HG03196 (cell line): ENCODE measurements at regions not wholly inside any gene's neighbourhood (a gene's known extent, or its start where the extent isn't known, plus 50 kb on each side); places are given as distances from the start of the nearest gene placed in this dataset.
"Not testable (repeated sequence)": the region's sequence is repeated elsewhere in the genome, so short reads cannot be mapped to it uniquely, and the experiment has no call there.

Source experiments
- ATAC-seq: cut with Tn5 transposase; IDR thresholded peaks from one replicate; pipeline ENCODE4 v1.9.1; 2021; ENCODE audit not compliant: unreplicated experiment

GRCh38 chr14:24744641-24745040, 110.7 kb upstream of the GZMB start:
- ATAC-seq: no peak

- no peak for ATAC-seq
Observed at GRCh38 chr14:24741871-24742270, 107.9 kb upstream of the GZMB start.

GRCh38 chr14:24735984-24736630, 102.1 kb upstream of the GZMB start:
- ATAC-seq: no peak

DNA sequence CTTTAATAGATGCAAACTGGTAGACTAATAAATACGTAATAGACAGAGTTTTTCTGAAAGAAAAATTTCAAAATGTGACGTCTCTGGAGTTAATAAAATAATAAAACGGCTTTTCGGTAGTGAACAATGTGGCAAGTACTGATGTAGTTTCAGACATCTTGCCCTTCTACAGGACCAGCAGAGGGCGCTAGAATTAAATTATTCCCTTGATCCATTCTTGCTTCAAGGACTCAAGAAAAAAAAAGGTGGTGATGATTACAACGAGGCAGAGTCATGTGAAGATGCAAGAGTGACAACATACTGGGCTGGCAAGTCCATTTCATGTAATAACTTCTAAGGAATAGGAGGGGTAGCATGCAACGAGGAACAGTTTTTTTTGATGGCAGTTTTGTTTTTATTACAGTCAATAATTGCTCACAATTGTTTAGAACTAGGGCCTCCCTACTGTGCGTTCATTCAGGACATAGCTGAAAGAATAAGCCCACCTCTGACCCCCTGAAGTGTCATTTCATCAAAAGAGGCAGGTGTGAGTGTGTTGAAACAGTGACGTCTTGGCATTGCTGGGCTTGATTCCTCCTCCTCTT, 101.0 kb upstream of the GZMB start:
- ATAC-seq: no peak

DNA sequence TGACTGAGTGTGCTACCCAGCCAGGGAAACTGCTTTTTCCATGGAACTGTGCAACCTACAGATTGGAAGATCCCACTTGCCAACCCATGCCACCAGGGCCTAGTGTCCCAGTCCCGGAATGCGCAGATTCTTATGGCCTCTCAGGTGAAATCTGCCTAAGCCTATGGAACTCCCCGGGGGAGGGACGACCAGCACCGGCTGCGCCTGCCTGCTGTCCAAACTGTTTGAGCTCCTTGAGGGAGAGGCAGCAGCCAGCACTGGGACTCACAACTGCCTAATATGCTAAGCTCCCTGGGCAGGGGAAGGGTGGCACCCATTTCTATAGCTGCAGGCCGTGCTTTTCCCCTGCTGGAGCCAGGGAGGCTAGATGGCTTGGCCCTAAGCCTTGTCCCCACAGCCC, 92.5 kb upstream of the GZMB start:
- ATAC-seq: no peak

DNA sequence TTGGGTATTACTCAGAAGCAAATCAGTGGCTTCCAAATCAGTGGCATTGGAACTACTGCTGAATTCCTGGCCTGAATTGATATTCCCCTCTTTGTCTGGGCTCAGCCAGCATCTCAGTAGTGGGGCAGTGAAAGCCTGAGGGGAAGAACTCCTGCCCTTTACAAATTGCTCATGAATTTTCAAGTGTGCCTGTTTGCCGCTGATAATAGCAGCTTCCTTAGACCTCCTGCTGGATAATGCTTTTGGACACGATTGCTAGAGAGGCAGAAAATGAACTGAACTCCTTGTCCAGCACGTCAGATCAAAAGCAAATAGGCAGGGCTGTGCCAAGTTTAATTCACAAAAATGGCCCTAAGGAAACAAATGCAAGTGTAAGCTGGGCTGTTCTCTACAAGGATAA, 91.3 kb upstream of the GZMB start:
- ATAC-seq: no peak

DNA sequence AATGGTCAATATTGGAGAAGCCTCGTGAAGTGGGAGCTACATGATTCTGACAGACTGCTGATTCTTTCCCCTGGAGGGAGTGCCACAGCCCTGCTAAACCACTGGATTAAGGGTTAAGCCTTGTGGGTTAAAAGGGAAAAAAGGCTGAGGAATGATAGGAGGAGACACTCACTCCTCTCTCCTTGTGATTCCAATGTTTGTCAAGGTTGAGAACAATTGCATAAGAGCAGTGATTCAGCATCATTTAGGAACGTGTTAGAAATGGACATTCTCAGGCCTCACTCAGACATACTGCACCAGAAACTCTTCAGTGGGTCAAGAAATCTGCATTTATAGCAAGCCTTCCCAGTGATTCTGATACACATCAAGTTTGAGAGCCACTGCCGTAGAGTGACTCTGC, 87.8 kb upstream of the GZMB start:
- no peak for ATAC-seq

- ATAC-seq: no peak
Observed at GRCh38 chr14:24715239-24715638, 81.2 kb upstream of the GZMB start.

DNA sequence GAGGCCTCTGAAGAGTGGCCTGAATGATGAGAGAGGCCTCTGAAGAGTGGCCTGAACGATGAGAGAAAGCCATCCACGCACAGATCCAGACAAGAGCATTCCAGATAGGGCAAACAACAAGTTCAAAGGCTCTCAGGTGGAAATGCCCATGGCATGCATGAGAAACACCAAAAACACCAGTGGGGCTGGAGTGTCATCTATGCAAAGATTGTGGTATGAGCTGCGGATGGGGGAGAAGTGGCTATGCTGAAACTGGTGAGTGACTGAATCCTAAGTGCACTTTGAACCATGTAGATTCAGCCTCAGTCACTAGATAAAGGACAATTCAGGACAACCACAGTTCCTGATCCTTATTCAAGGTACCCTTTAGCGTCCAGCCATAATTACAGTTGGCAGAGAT, 79.4 kb upstream of the GZMB start:
- ATAC-seq: no peak

DNA sequence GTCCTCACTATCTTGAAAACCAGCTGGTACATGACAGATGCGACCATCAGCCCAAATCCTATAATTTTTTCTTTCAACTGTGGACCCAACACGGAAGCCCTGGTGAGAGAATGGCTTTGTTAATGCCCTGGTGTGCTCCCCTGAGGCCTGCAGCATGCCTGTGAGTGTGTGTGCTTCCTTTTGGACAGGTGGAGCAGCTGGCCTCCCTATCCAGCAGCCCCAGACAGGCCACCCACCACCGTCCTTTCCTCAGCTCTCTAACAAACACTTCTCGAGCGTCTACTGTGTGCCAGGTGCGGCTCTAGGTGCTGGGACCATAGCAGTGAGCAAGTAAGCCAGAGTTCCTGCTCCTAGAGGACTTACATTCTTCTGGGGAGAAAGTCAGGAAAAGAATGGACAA, 78.9 kb upstream of the GZMB start:
- ATAC-seq: no peak

- ATAC-seq: no peak
Observed at GRCh38 chr14:24712374-24712773, 78.4 kb upstream of the GZMB start.

GRCh38 chr14:24710403-24711112, 76.6 kb upstream of the GZMB start:
- ATAC-seq: no peak

DNA sequence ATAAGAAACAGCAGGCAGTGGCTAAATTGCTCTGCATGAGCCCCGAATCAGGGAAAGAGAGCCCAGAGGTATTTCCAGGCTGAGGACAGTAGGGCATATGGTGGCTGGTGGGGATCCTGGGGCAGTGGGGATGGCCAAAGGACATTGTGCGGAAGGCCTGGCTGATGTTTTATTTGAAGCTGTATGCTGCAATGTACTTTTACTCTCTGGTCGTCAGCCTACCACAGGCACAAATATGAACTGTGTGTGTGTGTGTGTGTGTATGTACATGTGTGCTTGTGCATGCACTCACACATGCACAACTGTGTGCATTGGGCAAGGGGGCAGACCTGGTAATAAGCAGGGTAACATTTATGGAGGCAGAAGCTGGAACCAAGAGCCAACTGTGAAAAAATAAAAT, 74.7 kb upstream of the GZMB start:
- ATAC-seq: no peak

- no peak for ATAC-seq
Observed at GRCh38 chr14:24706351-24706750, 72.4 kb upstream of the GZMB start.

- peak; percentile 70 for ATAC-seq
Observed at GRCh38 chr14:24705840-24706239, 71.8 kb upstream of the GZMB start.

- ATAC-seq: no peak
Observed at GRCh38 chr14:24701062-24701461, 67.1 kb upstream of the GZMB start.

GRCh38 chr14:24700511-24700910, 66.5 kb upstream of the GZMB start:
- ATAC-seq: no peak

GRCh38 chr14:24699052-24699451, 65.1 kb upstream of the GZMB start:
- peak; percentile 55 for ATAC-seq

GRCh38 chr14:24696280-24696920, 62.4 kb upstream of the GZMB start:
- not testable (repeated sequence) for ATAC-seq

GRCh38 chr14:24695265-24696241, 61.6 kb upstream of the GZMB start:
- peak; percentile 50 for ATAC-seq

- no peak for ATAC-seq
Observed at GRCh38 chr14:24694680-24695079, 60.7 kb upstream of the GZMB start.
